PC-9 (cell line): ENCODE measurements at regions not wholly inside any gene's neighbourhood (a gene's known extent, or its start where the extent isn't known, plus 50 kb on each side); places are given as distances from the start of the nearest gene placed in this dataset.

Experiments
- BruUV-seq: library from RNA; stranded (reverse); fragments of 400-500 nt; replicated peaks from 2 replicates; lab custom pipeline; 2021; lab: Mats Ljungman, UMichigan
- CTCF ChIA-PET: fragments of 300-600 bp; sonication (Branson Sonifier 250); formaldehyde crosslinking; loops from one replicate; lab custom pipeline; 2022; ENCODE audit warnings: antibody characterized with exemption; lab: Charles Lee
- POLR2A ChIA-PET: fragments of 300-600 bp; sonication (Branson Sonifier 250); formaldehyde crosslinking; loops from one replicate; lab custom pipeline; 2022; ENCODE audit warnings: antibody characterized with exemption; ENCODE audit not compliant: unreplicated experiment; lab: Charles Lee
- DNase-seq, 2 experiments: peaks; one replicate each; pipeline versions ENCODE4 v3.0.0 to v3.0.0-alpha.2; 2015 to 2022; ENCODE audit warnings: mixed read lengths in 1 of 2
- H2AFZ ChIP-seq: fragments of 200-600 bp; sonication (generic); 2 replicates; pipeline ENCODE4 v1.8.1; 2017; ENCODE audit warnings: antibody characterized with exemption
- H3F3A ChIP-seq: fragments of 200-600 bp; sonication (generic); 2 replicates; pipeline ENCODE4 v1.8.1; 2017; ENCODE audit warnings: antibody characterized with exemption, mild to moderate bottlenecking, low read depth; ENCODE audit not compliant: insufficient read depth
- H3K27ac ChIP-seq: fragments of 200-600 bp; sonication (generic); 2 replicates; pipeline ENCODE4 v1.6.1; 2016; ENCODE audit warnings: mixed run types
- H3K27me3 ChIP-seq: fragments of 200-600 bp; sonication (generic); 2 replicates; pipeline ENCODE4 v1.6.1; 2016; ENCODE audit warnings: low read depth, mixed run types; ENCODE audit not compliant: insufficient read depth
- H3K36me3 ChIP-seq: fragments of 200-600 bp; sonication (generic); 2 replicates; pipeline ENCODE4 v1.6.1; 2016; ENCODE audit warnings: low read depth, mixed run types
- H3K4me1 ChIP-seq: fragments of 200-600 bp; sonication (generic); replicated peaks from 2 replicates; pipeline ENCODE4 v1.6.1; 2016; ENCODE audit warnings: mixed run types; ENCODE audit not compliant: insufficient read depth
- H3K4me2 ChIP-seq: fragments of 200-600 bp; sonication (generic); 2 replicates; pipeline ENCODE4 v1.6.1; 2017; ENCODE audit warnings: mixed run types
- H3K4me3 ChIP-seq: fragments of 200-600 bp; sonication (generic); 2 replicates; pipeline ENCODE4 v1.6.1; 2016; ENCODE audit warnings: mixed run types
- H3K79me2 ChIP-seq: fragments of 200-600 bp; sonication (generic); 2 replicates; pipeline ENCODE4 v1.6.1; 2017; ENCODE audit warnings: low read depth, mixed run types
- H3K9me2 ChIP-seq: fragments of 200-600 bp; sonication (generic); 2 replicates; pipeline ENCODE4 v1.8.1; 2017; ENCODE audit warnings: mild to moderate bottlenecking; ENCODE audit not compliant: insufficient read depth
- H3K9me3 ChIP-seq: fragments of 200-600 bp; sonication (generic); 2 replicates; pipeline ENCODE4 v1.8.1; 2016; ENCODE audit warnings: low read depth; ENCODE audit not compliant: insufficient read depth
- H4K20me1 ChIP-seq: fragments of 200-600 bp; sonication (generic); 2 replicates; pipeline ENCODE4 v1.8.1; 2017; ENCODE audit not compliant: insufficient read depth
- EZH2 ChIP-seq: fragments of 200-600 bp; sonication (generic); IDR thresholded peaks from 2 replicates; pipeline ENCODE4 v1.8.0; 2017; ENCODE audit warnings: antibody characterized with exemption, low read depth
- intact Hi-C: fragments of 100-400 bp; cut with micrococcal nuclease; formaldehyde crosslinking; loops from one replicate; pipeline ENCODE4 v1.10.0; 2022; ENCODE audit not compliant: unreplicated experiment
- TF ChIP-seq, protein P1 (sequence below): fragments of 200-600 bp; sonication (generic); conservative IDR thresholded peaks from 2 replicates; pipeline ENCODE4 v1.6.1; 2017; ENCODE audit warnings: mixed run types, antibody characterized with exemption, mild to moderate bottlenecking, moderate library complexity

DNA sequence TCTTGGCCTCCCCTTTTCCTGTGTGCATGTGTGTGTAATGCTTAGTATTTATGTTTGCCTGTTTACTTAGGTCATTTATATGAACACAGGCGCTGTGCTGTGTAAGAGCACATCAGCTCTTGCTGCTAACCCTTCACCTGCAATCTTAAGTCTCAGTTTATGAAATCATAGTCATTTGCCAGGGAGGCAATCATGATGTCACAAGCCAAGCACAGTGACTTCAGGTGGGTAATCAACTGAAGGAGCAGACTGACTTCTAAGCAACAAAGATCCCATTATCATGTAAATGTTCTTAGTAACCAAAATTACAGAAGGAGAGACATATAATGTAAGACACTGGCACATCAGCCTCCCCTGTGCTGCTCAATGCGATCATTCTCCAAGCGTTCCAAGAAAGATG lies 386.3 kb upstream of the MEIS1 start:
- no peaks in the 10 kb centered on the region for H3K9me2 ChIP-seq
- H3K27ac ChIP-seq: no peak overlapping the region
- H2AFZ ChIP-seq: no peak overlapping the region
- H3K4me1 ChIP-seq: no peaks in the 10 kb centered on the region
- H3K36me3 ChIP-seq: no peaks in the 10 kb centered on the region
- H3F3A ChIP-seq: no peaks in the 10 kb centered on the region
- TF ChIP-seq, protein P1, sequence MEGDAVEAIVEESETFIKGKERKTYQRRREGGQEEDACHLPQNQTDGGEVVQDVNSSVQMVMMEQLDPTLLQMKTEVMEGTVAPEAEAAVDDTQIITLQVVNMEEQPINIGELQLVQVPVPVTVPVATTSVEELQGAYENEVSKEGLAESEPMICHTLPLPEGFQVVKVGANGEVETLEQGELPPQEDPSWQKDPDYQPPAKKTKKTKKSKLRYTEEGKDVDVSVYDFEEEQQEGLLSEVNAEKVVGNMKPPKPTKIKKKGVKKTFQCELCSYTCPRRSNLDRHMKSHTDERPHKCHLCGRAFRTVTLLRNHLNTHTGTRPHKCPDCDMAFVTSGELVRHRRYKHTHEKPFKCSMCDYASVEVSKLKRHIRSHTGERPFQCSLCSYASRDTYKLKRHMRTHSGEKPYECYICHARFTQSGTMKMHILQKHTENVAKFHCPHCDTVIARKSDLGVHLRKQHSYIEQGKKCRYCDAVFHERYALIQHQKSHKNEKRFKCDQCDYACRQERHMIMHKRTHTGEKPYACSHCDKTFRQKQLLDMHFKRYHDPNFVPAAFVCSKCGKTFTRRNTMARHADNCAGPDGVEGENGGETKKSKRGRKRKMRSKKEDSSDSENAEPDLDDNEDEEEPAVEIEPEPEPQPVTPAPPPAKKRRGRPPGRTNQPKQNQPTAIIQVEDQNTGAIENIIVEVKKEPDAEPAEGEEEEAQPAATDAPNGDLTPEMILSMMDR: no peak
- no peak for TF ChIP-seq EZH2
- POLR2A ChIA-PET: no interaction called here
- H3K9me3 ChIP-seq: no peaks in the 10 kb centered on the region
- no peaks in the 10 kb centered on the region for H4K20me1 ChIP-seq
- DNase-seq: no peak
- no peak overlapping the region for H3K4me3 ChIP-seq
- BruUV-seq: no TSS peak
- intact Hi-C loops: no loop called here
- H3K4me2 ChIP-seq: no peak overlapping the region
- no peaks in the 10 kb centered on the region for H3K27me3 ChIP-seq
- no peaks in the 10 kb centered on the region for H3K79me2 ChIP-seq
- CTCF ChIA-PET: no interaction called here

DNA sequence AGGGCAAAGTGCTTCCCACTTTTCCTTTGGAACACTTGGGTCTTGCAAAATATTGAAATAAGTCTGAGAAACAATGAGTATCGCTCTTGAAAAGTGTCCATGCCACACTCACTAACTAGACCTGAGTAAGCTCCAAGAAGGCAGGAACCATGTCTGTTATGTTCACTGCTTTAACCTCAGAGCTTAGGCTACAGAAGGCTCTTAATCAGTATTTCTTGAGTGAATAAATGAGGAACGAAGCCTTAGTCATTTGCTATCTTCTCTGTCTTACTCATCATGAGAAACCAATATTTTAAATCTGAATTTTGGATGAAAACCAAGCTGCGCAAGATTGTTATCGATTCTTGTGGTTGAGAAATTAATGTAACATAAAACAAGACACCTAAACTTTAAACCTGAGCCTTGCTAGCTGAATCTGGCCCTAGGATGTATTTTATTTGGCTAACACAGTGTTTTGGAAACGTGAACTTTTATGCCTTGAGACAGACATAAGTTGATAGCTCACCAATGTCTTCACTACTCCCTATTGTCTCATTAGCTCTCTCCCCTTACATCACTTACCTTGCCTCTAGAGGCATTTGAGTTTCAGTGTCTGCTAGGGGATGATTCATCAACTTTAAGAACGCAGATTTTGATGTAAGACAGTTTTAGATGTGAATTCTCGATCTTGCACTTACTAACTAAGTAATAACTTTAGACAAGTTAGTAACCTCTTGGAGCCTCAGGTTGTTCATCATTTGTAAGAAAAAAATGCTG lies 392.8 kb upstream of the MEIS1 start:
- TF ChIP-seq, protein P1: no peak
- no peak for TF ChIP-seq EZH2
- H3K27ac ChIP-seq: no peak overlapping the region
- no peaks in the 10 kb centered on the region for H3K4me1 ChIP-seq
- ChIA-PET POLR2A (no interaction called here), CTCF (no interaction called here)
- intact Hi-C loops: no loop called here
- no peaks in the 10 kb centered on the region for H4K20me1 ChIP-seq
- no peaks in the 10 kb centered on the region for H3K36me3 ChIP-seq
- H3K79me2 ChIP-seq: no peaks in the 10 kb centered on the region
- no peaks in the 10 kb centered on the region for H3F3A ChIP-seq
- no peak overlapping the region for H3K4me3 ChIP-seq
- H2AFZ ChIP-seq: no peak overlapping the region
- H3K9me3 ChIP-seq: 0 out of 2 replicates have a peak, but pooled peaks cover 3% of the 10 kb centered on the region
- BruUV-seq: no TSS peak
- no peaks in the 10 kb centered on the region for H3K27me3 ChIP-seq
- no peak for DNase-seq
- H3K4me2 ChIP-seq: no peak overlapping the region
- no peaks in the 10 kb centered on the region for H3K9me2 ChIP-seq

DNA sequence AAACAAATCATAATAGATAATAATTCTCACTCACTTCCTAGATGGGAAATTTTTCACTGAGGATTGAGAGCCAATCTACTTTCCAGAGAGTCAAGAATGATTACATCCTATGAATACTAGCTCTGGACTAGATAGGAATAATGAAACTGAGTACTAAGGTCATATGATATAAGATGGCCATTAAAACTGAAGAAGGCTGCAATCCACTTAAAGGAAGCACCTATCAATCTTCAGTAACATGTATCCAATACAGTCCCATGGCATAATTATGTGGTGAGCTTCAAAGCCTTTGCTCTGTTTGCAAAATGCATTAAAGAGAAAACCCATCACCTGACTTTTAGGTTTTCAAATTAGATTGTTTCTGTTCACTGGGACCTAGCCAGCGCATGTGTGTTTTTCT lies 398.0 kb upstream of the MEIS1 start:
- Histone ChIP-seq H3K27ac (no peak overlapping the region), H3K4me3 (no peak overlapping the region), H3F3A (no peaks in the 10 kb centered on the region), H2AFZ (no peak overlapping the region), H4K20me1 (no peaks in the 10 kb centered on the region), H3K27me3 (no peaks in the 10 kb centered on the region), H3K79me2 (no peaks in the 10 kb centered on the region), H3K4me1 (no peaks in the 10 kb centered on the region), H3K9me2 (no peaks in the 10 kb centered on the region), H3K36me3 (no peaks in the 10 kb centered on the region), H3K4me2 (no peak overlapping the region), H3K9me3 (0 out of 2 replicates have a peak, but pooled peaks cover 3% of the 10 kb centered on the region)
- ChIA-PET POLR2A (no interaction called here), CTCF (no interaction called here)
- DNase-seq: no peak
- BruUV-seq: no TSS peak
- intact Hi-C loops: no loop called here
- TF ChIP-seq, protein P1: no peak
- TF ChIP-seq EZH2: no peak
